IPS-20b (cell line): ENCODE measurements at regions not wholly inside any gene's neighbourhood (a gene's known extent, or its start where the extent isn't known, plus 50 kb on each side); places are given as distances from the start of the nearest gene placed in this dataset.

ENCODE experiments used
- H3K27ac ChIP-seq: one replicate; pipeline ENCODE4 v1.5.1; 2013; ENCODE audit warnings: low read length
- H3K27me3 ChIP-seq: 2 replicates; pipeline ENCODE4 v1.6.1; 2013; ENCODE audit warnings: mild to moderate bottlenecking, low read length, inconsistent platforms; ENCODE audit not compliant: insufficient read depth
- H3K36me3 ChIP-seq: 2 replicates; pipeline ENCODE4 v1.6.1; 2013; ENCODE audit warnings: low read depth, mild to moderate bottlenecking, inconsistent platforms, low read length, moderate library complexity; ENCODE audit not compliant: insufficient read depth
- H3K4me1 ChIP-seq: 2 replicates; pipeline ENCODE4 v1.6.1; 2013; ENCODE audit warnings: mild to moderate bottlenecking, control low read depth, inconsistent platforms, low read length, moderate library complexity; ENCODE audit not compliant: insufficient read depth
- H3K4me3 ChIP-seq: 2 replicates; pipeline ENCODE4 v1.5.1; 2013; ENCODE audit warnings: mild to moderate bottlenecking, low read length, inconsistent platforms
- H3K9ac ChIP-seq: 2 replicates; pipeline ENCODE4 v1.6.1; 2013; ENCODE audit warnings: low read depth, mild to moderate bottlenecking, inconsistent platforms, low read length, moderate library complexity
- H3K9me3 ChIP-seq: 2 replicates; pipeline ENCODE4 v1.6.1; 2013; ENCODE audit warnings: mild to moderate bottlenecking, low read depth, low read length, inconsistent platforms; ENCODE audit not compliant: insufficient read depth

DNA sequence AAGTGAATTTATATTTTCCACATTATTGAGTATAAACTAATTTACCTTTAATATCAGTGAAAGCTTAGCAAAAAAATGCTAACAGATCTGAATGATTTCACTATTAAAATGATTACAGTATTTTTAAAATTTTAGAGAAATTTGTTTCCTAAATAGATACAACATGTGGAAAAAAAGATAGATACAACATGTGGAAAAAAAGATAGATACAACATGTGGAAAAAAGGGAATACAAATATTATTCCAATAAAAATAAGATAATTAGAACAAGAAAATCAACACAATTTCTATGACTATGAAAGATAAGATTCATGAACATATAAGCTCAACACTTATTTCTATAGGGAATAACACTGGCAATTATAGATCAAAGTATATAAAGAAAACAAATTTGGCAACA is 865.9 kb upstream of the VRK2 start:
- Histone ChIP-seq H3K27me3 (no peaks in the 10 kb centered on the region), H3K4me3 (no peak overlapping the region), H3K36me3 (no peaks in the 10 kb centered on the region), H3K4me1 (no peaks in the 10 kb centered on the region), H3K9me3 (no peaks in the 10 kb centered on the region), H3K27ac (no peak overlapping the region), H3K9ac (no peak overlapping the region)

DNA sequence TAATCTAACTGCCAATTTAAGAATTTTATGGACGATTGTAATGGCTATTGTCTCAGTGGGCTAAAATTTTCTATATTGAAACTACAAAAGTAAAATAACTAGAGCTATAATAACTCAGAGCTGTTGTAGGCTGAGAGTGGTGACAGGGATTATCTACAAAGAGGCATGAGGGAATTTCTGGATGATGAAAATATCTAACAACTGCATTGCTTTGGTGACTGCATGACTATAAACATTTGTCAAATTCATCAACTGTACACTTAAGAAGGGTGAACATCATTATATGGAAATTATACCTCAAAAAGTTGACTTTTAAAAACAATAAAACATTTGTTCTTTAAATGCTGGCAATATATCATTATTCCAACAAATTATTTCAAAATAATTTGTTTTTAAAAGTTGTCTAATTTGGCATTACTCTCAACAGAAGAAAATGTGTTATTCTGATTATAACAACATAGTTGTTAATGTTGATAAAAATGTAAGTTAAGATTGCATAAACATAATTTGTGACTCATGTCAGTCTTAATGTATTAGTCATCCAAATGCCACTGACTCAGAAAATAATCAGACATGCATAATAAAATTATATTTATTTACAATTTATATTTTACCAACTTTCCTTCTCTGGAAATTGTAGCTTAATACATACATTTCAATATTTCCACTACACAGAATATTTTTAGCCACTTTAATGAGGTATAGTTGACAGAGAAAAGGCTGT is 865.1 kb upstream of the VRK2 start:
- Histone ChIP-seq H3K9me3 (no peaks in the 10 kb centered on the region), H3K36me3 (no peaks in the 10 kb centered on the region), H3K9ac (no peak overlapping the region), H3K4me1 (no peaks in the 10 kb centered on the region), H3K27me3 (no peaks in the 10 kb centered on the region), H3K27ac (no peak overlapping the region), H3K4me3 (no peak overlapping the region)

DNA sequence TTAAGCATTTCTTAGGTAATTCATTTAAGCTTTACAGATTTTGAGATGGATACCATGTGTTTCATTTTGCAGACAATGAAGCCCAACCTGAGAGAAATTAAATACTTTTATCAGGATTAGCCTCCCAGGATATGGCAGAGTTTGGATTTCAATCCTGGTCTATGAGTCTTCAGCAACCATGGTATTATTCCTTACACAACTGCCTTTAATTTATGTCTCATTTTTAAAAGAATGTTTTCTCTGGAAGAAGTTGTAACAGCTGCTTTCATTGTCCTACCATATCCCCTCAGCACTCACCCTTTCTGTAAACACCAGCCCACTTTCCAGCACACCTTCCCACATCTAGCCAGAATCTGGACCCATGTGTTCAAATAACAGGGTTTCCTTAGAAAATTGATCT is 863.7 kb upstream of the VRK2 start:
- Histone ChIP-seq H3K4me1 (no peaks in the 10 kb centered on the region), H3K4me3 (no peak overlapping the region), H3K36me3 (no peaks in the 10 kb centered on the region), H3K9me3 (no peaks in the 10 kb centered on the region), H3K27me3 (no peaks in the 10 kb centered on the region), H3K27ac (no peak overlapping the region), H3K9ac (no peak overlapping the region)

DNA sequence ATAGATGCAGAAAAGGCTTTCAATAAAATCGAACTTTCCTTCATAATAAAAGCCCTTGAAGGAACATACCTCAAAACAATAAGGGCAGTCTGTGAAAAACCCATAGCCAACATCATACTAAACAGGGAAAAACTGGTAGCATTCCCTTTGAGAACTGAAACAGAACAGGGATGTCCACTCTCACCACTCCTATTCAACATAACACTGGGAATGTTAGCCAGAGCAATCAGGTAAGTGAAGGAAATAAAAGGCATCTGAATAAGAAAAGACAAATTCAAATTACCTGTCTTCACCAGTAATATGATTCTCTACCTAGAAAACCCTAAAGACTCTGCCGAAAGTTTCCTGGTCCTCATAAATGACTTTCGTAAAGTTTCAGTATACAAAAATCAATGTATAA is 861.0 kb upstream of the VRK2 start:
- Histone ChIP-seq H3K9me3 (no peaks in the 10 kb centered on the region), H3K36me3 (no peaks in the 10 kb centered on the region), H3K4me1 (no peaks in the 10 kb centered on the region), H3K4me3 (no peak overlapping the region), H3K27ac (no peak overlapping the region), H3K27me3 (no peaks in the 10 kb centered on the region), H3K9ac (no peak overlapping the region)

DNA sequence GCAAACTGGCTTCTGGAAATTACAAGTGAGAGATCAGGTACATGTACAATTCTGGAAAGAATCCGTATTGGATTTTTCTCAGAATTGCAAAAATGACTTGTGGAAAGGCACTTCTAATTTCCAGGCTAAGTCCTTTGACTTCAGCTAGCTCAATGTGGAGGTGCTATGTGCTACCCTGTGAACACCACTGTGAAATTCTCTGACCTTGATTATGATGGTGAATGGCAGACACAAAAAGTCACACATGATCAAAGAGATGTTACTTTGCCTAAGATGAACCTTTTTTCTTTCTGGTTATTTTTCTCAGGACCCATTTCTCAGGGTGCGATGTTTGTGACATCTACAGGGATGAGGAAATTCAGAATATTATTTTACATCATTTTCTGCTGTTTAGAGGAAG is 856.6 kb upstream of the VRK2 start:
- Histone ChIP-seq H3K27ac (no peak overlapping the region), H3K27me3 (no peaks in the 10 kb centered on the region), H3K4me1 (no peaks in the 10 kb centered on the region), H3K36me3 (no peaks in the 10 kb centered on the region), H3K4me3 (no peak overlapping the region), H3K9me3 (no peaks in the 10 kb centered on the region), H3K9ac (no peak overlapping the region)

DNA sequence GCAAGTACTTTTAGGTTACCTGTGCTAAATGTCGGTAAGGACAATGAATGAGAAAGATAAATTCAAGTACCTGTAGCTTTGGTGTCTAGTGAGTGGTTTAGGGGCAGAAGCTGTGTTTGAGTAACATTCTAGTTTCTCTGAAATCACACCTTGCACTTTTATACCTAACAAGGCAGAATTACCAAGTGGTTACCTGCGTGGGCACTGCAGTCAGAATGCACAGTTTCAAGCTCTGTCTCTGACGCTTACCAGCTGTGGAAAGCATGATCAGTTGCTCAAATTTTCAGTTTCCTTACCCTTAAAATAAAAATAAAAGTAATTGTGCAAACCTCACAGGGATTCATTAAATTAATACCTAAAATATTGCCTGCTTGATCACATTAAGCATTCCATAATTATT is 846.9 kb upstream of the VRK2 start:
- Histone ChIP-seq H3K4me1 (no peaks in the 10 kb centered on the region), H3K27ac (no peak overlapping the region), H3K27me3 (no peaks in the 10 kb centered on the region), H3K4me3 (no peak overlapping the region), H3K9me3 (no peaks in the 10 kb centered on the region), H3K9ac (no peak overlapping the region), H3K36me3 (no peaks in the 10 kb centered on the region)

DNA sequence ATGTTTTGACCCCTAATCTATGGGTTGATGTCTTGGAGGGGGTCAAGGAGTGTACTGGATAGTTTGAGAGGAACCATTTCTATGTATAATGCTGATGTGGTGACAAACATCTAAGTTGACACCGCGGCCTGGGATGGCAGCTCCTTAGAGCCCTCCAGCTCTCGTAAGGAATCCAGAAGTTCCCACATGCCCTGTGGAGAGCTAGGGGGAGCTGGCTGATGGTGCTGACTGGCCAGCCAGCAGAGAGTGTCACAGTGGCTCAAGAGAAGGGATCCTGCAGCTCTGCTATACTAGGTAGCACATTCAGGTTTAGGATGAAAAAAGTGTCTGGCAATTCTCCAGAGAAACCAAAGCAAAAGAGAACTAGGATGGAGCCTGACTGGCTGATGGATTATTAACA is 842.2 kb upstream of the VRK2 start:
- Histone ChIP-seq H3K27me3 (no peaks in the 10 kb centered on the region), H3K9me3 (no peaks in the 10 kb centered on the region), H3K27ac (no peak overlapping the region), H3K36me3 (no peaks in the 10 kb centered on the region), H3K4me1 (no peaks in the 10 kb centered on the region), H3K9ac (no peak overlapping the region), H3K4me3 (no peak overlapping the region)

DNA sequence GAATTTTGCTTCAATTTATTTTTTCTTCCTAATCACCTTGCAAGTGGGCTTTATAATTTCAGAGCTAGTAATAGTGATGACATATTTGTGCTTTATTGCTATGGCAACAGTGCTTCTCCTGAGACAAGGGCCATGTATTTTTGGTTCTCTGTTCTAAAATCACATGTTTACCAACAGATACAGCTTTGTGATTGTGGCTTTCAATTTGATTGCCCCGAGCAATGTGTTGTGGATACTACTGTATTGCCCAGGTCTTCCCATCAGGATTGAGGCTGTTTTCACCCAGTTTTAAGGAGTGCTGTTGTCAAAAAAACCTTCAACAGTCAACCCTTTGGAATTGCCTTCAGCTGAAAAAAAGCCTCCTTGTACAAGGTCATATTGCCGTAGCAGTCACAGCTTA is 841.4 kb upstream of the VRK2 start:
- Histone ChIP-seq H3K27ac (no peak overlapping the region), H3K4me1 (no peaks in the 10 kb centered on the region), H3K9me3 (no peaks in the 10 kb centered on the region), H3K36me3 (no peaks in the 10 kb centered on the region), H3K9ac (no peak overlapping the region), H3K27me3 (no peaks in the 10 kb centered on the region), H3K4me3 (no peak overlapping the region)

DNA sequence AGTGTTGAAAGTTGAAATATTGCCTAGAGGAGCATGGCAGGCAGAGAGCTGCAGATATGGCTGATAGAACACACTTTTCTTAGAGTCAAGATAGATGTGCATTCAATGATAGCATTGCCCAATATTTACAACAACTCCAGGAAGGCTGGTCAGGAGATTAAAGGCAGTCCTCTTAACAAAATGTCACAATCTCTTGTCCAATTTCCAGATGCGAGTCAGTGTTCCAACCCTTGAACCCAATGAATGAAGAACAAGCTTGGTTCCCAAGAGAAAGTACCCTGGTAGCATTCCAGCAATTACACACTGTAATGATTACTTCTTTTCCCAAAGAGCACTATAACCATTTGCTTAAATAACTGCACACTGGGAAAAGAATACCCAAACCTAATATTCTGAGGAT is 839.4 kb upstream of the VRK2 start:
- no peak overlapping the region for H3K9ac ChIP-seq
- H3K27ac ChIP-seq, result no peak overlapping the region
- no peaks in the 10 kb centered on the region for H3K36me3 ChIP-seq
- H3K4me1 ChIP-seq, result no peaks in the 10 kb centered on the region
- H3K9me3 ChIP-seq, result no peaks in the 10 kb centered on the region
- H3K4me3 ChIP-seq, result no peak overlapping the region
- H3K27me3 ChIP-seq, result no peaks in the 10 kb centered on the region

DNA sequence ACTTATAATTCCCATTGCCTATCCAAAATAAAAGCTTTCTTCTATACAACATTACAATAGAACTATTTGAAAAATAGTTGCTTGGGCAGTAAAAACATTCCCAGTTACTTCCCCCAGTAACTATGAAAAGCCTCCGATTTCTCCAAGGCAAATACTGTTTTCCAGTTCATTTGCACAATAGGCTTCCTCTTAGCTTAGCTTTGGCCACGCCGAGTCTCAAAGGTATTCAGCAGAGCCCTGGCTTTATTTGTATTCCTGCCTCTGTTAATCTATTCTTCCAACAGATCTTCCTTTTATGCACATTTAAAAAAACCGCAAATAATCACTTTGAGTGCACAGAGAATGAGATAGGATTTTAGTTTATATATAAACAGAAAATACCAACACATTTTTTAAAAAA is 836.8 kb upstream of the VRK2 start:
- Histone ChIP-seq H3K4me3 (no peak overlapping the region), H3K36me3 (no peaks in the 10 kb centered on the region), H3K4me1 (no peaks in the 10 kb centered on the region), H3K9ac (no peak overlapping the region), H3K27ac (no peak overlapping the region), H3K27me3 (no peaks in the 10 kb centered on the region), H3K9me3 (no peaks in the 10 kb centered on the region)

DNA sequence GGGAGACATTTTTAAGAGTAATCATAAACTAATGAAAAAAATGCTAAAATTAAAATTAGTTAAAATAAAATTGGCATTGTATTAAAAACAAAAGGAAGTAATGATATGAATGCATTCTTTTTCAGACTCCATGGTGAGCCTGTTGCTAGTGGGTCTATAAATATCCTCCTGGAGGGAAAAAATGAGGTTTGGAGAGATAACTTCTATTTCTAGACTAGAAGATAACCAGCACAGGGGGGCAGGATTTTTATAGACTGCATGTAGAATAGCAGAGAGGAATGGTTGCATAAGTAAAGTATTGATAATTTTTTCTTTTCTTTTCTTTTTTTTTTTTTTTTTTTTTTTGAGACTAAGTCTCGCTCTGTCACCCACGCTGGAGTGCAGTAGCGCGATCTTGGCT is 835.8 kb upstream of the VRK2 start:
- Histone ChIP-seq H3K9ac (no peak overlapping the region), H3K4me3 (no peak overlapping the region)

DNA sequence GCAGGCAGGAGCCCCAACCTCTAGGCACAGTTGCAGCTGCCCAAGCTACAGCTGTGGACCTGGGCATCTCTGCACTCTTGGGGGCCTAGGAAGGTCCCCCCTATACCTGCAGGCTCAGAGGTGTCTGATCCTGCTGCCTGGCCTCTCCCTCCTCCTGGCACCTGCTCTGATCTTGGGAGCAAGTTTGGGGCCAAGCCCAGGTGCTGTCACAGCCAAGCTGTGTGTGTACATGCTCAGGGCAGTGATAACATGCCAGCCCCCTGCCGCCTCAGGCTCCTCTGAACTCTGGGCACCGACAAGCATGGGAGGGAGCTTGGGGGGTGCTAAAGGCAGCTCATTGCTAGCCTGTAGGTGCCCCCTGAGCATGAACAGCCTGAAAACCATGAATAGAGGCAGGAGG is 829.6 kb upstream of the VRK2 start:
- Histone ChIP-seq H3K4me3 (no peak overlapping the region), H3K36me3 (no peaks in the 10 kb centered on the region), H3K27ac (no peak overlapping the region), H3K27me3 (no peaks in the 10 kb centered on the region), H3K9me3 (peaks cover 23% of the 10 kb centered on the region), H3K4me1 (no peaks in the 10 kb centered on the region), H3K9ac (no peak overlapping the region)

More for the DNA sequence above, 835.8 kb upstream of the VRK2 start:
- H3K4me1 ChIP-seq, result no peaks in the 10 kb centered on the region
- H3K9me3 ChIP-seq, result no peaks in the 10 kb centered on the region
- no peak overlapping the region for H3K27ac ChIP-seq
- no peaks in the 10 kb centered on the region for H3K36me3 ChIP-seq
- no peaks in the 10 kb centered on the region for H3K27me3 ChIP-seq
